ENCODE measurements at regions not wholly inside any gene's neighbourhood (a gene's known extent, or its start where the extent isn't known, plus 50 kb on each side); places are given as distances from the start of the nearest gene placed in this dataset.

DNA sequence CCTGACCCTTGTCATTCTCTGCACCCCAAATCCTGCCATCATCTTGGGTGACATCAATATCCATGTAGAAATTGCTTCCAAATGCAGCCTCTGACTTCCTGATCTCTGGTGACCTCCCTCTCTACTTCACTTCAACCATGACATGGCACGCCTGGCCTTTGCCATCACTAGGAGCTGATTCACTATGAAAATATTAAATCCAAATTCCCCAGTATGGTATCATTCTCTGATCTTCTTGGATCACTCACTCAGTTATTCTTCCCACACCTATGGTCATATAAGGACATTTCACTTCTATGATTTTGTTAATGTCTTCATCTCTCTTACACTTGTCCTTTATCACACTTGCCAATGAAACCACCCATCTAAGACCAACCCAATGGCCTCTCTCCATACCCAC, 73.7 kb upstream of the ODAD2 start:
- TF ChIP-seq, protein P1, sequence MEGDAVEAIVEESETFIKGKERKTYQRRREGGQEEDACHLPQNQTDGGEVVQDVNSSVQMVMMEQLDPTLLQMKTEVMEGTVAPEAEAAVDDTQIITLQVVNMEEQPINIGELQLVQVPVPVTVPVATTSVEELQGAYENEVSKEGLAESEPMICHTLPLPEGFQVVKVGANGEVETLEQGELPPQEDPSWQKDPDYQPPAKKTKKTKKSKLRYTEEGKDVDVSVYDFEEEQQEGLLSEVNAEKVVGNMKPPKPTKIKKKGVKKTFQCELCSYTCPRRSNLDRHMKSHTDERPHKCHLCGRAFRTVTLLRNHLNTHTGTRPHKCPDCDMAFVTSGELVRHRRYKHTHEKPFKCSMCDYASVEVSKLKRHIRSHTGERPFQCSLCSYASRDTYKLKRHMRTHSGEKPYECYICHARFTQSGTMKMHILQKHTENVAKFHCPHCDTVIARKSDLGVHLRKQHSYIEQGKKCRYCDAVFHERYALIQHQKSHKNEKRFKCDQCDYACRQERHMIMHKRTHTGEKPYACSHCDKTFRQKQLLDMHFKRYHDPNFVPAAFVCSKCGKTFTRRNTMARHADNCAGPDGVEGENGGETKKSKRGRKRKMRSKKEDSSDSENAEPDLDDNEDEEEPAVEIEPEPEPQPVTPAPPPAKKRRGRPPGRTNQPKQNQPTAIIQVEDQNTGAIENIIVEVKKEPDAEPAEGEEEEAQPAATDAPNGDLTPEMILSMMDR (IDR thresholded peaks at IDR 0.05; ENCODE audit: low read depth, low read length, missing input control): no peak
- TF ChIP-seq, protein P2, sequence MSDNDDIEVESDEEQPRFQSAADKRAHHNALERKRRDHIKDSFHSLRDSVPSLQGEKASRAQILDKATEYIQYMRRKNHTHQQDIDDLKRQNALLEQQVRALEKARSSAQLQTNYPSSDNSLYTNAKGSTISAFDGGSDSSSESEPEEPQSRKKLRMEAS (IDR thresholded peaks at IDR 0.05): no peak
- TF ChIP-seq SP1 (IDR thresholded peaks at IDR 0.05): no peak
- TF ChIP-seq, protein P3, sequence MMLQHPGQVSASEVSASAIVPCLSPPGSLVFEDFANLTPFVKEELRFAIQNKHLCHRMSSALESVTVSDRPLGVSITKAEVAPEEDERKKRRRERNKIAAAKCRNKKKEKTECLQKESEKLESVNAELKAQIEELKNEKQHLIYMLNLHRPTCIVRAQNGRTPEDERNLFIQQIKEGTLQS (IDR thresholded peaks at IDR 0.05): no peak
- no peak for TF ChIP-seq JUND (IDR thresholded peaks at IDR 0.05)
- no peak for TF ChIP-seq EGR1 (IDR thresholded peaks at IDR 0.05; ENCODE audit: low read depth in 2 of 2)

Data from liver (tissue), 3 donors.